GM11168 (cell line): ENCODE measurements at regions not wholly inside any gene's neighbourhood (a gene's known extent, or its start where the extent isn't known, plus 50 kb on each side); places are given as distances from the start of the nearest gene placed in this dataset.

ENCODE experiments used
- in situ Hi-C: fragments of 300-500 bp; cut with MboI; formaldehyde crosslinking; loops from one replicate; pipeline ENCODE4 v1.12.0; 2022; ENCODE audit warnings: low sequenced_read_pairs; ENCODE audit not compliant: unreplicated experiment

GRCh38 chr9:2345013-2345412 is 276.6 kb upstream of the VLDLR start:
- in situ Hi-C loops = no loop called here

DNA sequence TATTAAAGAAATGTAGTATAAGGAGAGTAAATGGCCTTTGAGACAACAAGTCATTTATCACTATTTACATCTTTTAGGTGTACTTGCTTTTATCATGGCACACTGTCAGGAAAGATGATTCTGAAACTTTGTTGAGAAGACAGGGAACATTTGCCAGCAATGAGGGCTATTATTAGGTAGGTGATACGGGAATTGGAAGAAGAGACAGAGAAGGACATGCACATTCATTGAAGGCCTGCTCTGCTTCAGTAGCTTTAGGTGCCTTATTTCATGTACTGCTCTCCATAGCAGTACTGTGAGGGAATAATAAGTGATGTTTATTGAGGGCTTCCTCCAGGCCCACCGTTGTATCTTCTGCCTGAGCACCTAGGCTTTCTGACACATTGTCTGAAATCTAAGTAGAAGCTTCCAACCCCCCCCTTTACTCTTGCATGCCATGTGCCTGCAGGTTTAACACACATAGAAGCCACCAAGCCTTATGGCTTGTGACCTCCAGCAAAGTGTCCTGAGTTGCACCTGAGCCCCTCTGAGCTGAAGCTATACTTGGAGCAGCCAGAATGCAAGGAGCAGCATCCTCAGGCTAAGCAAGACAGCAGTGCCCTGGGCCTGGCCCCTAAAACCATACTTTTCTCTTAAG is 275.2 kb upstream of the VLDLR start:
- in situ Hi-C loops = no loop called here

DNA sequence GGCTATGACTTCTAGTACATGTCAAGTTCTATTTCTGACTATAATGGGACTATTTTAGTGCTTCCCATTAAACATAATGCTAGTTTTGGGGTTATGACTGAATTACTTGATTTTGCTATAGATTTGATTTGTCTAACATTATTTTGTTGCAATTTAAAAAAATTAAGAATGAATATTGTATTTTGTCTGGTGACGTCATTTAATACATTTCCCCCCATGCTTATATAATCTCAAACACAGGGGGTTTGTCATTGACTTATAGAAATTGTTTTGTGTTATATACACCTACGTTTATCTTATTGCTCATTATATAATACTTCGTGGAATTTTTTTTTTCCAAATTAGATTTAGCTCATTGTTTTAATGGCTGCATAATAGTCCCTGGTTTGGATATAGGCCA is 270.3 kb upstream of the VLDLR start:
- in situ Hi-C loops = no loop called here

DNA sequence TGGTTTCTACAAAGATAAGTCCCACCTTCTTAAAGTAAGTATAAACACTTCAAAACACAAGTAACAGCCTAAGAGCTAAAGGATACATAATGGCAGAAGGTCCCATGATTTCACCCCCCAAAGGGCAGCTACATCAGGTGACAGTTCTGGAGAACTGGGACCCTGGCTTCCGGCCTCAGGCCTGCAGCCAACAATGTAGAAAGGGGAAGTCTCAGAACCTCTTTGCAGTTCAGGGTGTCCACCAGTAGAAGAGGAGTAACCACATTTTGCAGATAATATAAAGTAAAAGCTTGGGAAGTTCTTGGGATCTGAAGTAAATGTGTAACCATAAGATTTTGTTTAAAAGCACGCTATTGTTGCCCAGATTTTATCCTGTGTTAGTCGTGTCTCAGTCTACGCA is 267.4 kb upstream of the VLDLR start:
- in situ Hi-C loops = no loop called here

- in situ Hi-C loops = loop anchor here (5.0 kb wide), 1 partner anchor 57 kb away; no protein-coding TSS in a partner anchor
These were observed 266.5 kb upstream of the VLDLR start for GRCh38 chr9:2354856-2355696.

DNA sequence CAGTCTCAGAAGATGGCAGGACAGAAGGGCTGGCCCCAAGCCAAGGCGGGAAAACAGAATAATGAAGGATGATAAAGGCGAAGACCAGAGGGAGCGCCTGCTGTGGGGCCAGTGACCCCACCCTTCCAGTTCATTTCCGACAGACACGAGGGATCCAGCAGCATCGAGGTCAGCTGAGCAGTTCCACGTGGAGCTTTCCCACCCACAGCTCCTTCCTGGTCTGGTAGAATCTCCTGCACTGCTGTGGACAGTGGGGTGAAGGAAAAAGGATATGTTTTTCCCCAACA is 265.9 kb upstream of the VLDLR start:
- in situ Hi-C loops = loop anchor here (5.0 kb wide), 1 partner anchor 57 kb away; no protein-coding TSS in a partner anchor

GRCh38 chr9:2356041-2356790 is 265.4 kb upstream of the VLDLR start:
- in situ Hi-C loops = loop anchor here (5.0 kb wide), 1 partner anchor 56 kb away; no protein-coding TSS in a partner anchor

DNA sequence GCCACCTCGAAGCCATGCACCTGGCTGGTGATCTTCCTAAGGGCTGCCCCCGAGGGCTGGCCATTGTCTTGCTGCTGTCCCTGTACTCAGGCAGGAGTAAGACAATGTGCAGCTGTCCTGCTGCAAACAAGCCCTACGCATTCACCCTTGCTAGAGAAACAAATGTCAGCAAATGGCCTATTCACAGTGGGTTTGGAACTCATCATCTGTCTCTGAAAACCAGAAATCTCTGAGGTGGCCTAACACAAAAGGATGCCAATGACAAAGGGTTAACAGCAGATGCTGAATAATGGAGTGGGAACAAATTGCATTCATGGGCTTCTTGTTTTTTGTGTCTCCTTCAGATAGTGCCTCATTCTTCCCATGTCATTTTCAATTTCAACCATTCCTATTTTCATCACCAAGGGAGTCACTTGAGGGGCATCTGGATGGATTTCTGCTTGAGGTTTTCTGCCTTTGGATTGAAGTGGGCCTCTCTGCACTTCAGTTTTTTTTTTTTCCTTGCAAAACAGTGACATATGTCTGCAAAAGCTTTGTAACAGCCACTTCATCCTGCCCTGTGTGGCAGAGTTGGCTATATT is 261.6 kb upstream of the VLDLR start:
- in situ Hi-C loops = loop anchor here (5.0 kb wide), 1 partner anchor 52 kb away; no protein-coding TSS in a partner anchor

GRCh38 chr9:2362150-2362549 is 259.4 kb upstream of the VLDLR start:
- in situ Hi-C loops = no loop called here

- in situ Hi-C loops = no loop called here
These were observed 258.3 kb upstream of the VLDLR start for GRCh38 chr9:2363138-2363745.

DNA sequence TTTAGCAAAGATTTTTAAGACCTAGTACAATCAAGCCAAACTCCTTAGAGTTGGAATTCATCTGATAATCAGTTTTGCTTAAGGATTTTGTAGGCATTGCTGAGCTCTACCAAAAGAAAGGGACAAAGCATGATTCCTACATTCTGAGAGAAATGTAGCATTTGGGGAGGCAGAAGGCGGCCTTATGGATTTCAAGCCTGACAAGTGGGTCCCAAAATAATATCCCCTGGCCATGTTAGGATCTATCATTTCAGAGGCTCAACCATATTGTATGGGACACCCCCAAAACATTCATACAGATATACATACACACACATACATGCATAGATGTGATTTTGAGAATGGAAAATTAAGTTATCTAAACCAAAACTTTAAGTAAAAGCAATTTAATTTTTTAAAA is 257.8 kb upstream of the VLDLR start:
- in situ Hi-C loops = no loop called here

DNA sequence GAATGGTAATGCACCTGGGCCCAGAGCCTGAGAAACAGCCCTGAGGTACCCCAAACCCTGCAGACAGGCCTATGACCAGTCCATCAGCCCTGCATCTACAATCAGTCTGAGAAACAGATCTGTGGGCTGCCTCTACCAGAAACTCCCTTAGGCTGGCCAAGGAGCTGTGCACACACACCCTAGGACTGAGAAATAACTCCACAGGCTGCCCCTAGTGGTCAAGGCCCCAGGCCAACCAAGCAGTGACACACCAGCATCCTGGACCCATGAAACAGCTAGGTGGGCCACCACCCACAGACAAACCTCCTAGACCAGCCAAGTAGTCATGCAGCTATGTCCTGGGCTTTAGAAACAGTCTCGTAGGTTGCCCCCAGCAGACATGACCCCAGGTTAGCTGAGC is 253.6 kb upstream of the VLDLR start:
- in situ Hi-C loops = no loop called here

- in situ Hi-C loops = no loop called here
These were observed 247.9 kb upstream of the VLDLR start for GRCh38 chr9:2373648-2374047.

- in situ Hi-C loops = no loop called here
These were observed 246.5 kb upstream of the VLDLR start for GRCh38 chr9:2375114-2375513.

- in situ Hi-C loops = no loop called here
These were observed 244.5 kb upstream of the VLDLR start for GRCh38 chr9:2377117-2377516.

DNA sequence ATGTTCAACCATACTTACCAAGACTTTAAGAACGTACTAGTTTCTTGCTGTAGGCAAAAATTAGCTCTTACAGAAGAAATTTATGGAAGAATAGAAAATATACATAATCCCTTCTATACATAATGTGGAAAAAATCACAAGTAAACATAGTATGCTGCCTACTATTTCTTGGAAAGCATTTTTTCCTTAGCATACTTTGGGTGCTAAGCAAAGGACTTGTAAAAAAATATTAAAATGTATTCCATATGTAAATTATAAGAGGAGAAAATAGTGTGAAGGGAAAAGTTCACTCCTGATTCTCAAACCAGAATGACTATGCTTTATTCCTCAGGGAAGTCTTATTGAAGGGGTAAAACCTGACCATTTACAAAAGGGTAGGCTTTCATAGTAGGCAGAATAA is 243.8 kb upstream of the VLDLR start:
- in situ Hi-C loops = no loop called here

GRCh38 chr9:2378266-2378665 is 243.3 kb upstream of the VLDLR start:
- in situ Hi-C loops = no loop called here

- in situ Hi-C loops = no loop called here
These were observed 242.8 kb upstream of the VLDLR start for GRCh38 chr9:2378816-2379215.

- in situ Hi-C loops = no loop called here
These were observed 236.8 kb upstream of the VLDLR start for GRCh38 chr9:2384741-2385140.

DNA sequence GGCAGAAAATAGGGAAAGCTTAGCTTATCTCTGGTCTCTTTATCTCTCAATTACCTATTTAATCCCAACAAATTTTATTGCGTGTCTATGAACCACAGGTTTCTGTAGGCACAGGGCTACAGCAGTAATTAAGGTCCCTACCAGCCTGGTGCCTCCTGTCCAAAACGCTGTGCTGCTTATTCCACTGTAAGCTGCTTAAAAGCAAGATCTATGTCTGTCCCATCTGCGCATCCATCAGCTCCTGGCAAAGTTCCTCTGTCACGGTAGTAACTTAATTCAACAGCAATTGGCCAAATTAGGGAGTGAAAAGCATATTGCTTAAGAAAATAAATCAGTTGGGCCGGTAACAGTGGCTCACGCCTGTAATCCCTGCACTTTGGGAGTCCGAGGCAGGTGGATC is 235.8 kb upstream of the VLDLR start:
- in situ Hi-C loops = no loop called here
